Neural crest cell (in vitro differentiated cells): ENCODE measurements at regions not wholly inside any gene's neighbourhood (a gene's known extent, or its start where the extent isn't known, plus 50 kb on each side); places are given as distances from the start of the nearest gene placed in this dataset.

Experiments used
- DNase-seq: peaks from one replicate; pipeline ENCODE4 v3.0.0; 2021; ENCODE audit warnings: low read depth, mixed read lengths, low spot score
- H3K27ac Mint-ChIP-seq: one replicate; pipeline ENCODE4 v1.8.0; 2021; ENCODE audit warnings: mild to moderate bottlenecking, mixed read lengths; ENCODE audit not compliant: unreplicated experiment
- H3K27me3 Mint-ChIP-seq: 2 replicates; pipeline ENCODE4 v1.8.0; 2021; ENCODE audit warnings: low read depth, mild to moderate bottlenecking, mixed read lengths
- H3K36me3 Mint-ChIP-seq: 2 replicates; pipeline ENCODE4 v1.8.0; 2021; ENCODE audit warnings: low read depth, mild to moderate bottlenecking, mixed read lengths
- H3K4me1 Mint-ChIP-seq: 2 replicates; pipeline ENCODE4 v1.8.0; 2021; ENCODE audit warnings: mixed read lengths
- H3K4me3 Mint-ChIP-seq: one replicate; pipeline ENCODE4 v1.8.0; 2021; ENCODE audit warnings: mild to moderate bottlenecking, mixed read lengths
- H3K9me3 Mint-ChIP-seq: 2 replicates; pipeline ENCODE4 v1.8.0; 2021; ENCODE audit warnings: mixed read lengths
- TF ChIP-seq, protein P1 (sequence below): fragments of 200-600 bp; sonication (generic); conservative IDR thresholded peaks from 2 replicates; pipeline ENCODE4 v1.5.0; 2021; ENCODE audit warnings: antibody characterized with exemption, mild to moderate bottlenecking

- DNase-seq: no peak
- TF ChIP-seq, protein P1, sequence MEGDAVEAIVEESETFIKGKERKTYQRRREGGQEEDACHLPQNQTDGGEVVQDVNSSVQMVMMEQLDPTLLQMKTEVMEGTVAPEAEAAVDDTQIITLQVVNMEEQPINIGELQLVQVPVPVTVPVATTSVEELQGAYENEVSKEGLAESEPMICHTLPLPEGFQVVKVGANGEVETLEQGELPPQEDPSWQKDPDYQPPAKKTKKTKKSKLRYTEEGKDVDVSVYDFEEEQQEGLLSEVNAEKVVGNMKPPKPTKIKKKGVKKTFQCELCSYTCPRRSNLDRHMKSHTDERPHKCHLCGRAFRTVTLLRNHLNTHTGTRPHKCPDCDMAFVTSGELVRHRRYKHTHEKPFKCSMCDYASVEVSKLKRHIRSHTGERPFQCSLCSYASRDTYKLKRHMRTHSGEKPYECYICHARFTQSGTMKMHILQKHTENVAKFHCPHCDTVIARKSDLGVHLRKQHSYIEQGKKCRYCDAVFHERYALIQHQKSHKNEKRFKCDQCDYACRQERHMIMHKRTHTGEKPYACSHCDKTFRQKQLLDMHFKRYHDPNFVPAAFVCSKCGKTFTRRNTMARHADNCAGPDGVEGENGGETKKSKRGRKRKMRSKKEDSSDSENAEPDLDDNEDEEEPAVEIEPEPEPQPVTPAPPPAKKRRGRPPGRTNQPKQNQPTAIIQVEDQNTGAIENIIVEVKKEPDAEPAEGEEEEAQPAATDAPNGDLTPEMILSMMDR: no peak
- Mint-ChIP-seq H3K36me3 (peaks cover 8% of the 10 kb centered on the region), H3K4me3 (no peak overlapping the region), H3K27ac (no peak overlapping the region), H3K4me1 (no peaks in the 10 kb centered on the region), H3K9me3 (peaks cover 10% of the 10 kb centered on the region), H3K27me3 (no peaks in the 10 kb centered on the region)
Measured at GRCh38 chr5:67577424-67577823, 380.8 kb upstream of the CD180 start.

DNA sequence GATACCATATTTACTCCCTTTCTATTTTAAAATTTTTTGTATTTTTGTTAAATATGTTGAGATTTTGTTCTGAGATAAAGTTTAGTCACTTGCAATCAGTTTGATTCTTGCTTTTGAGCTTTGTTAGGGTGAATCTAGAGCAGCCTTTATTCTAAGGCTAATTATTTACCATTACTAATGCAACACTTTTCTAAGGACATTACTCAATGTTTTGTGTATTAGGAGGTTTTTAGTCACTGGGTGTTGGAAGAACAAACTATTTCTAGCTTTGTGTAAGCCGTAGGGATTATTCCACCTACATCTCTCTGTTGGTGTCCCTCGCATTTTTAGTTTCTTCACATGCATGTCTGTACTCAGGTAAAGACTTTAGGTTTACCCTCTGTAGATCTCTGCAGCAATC lies 379.5 kb upstream of the CD180 start:
- no peak for DNase-seq
- H3K27me3 Mint-ChIP-seq: no peaks in the 10 kb centered on the region
- H3K9me3 Mint-ChIP-seq: peaks cover 14% of the 10 kb centered on the region
- peaks cover 8% of the 10 kb centered on the region for H3K36me3 Mint-ChIP-seq
- H3K4me1 Mint-ChIP-seq: no peaks in the 10 kb centered on the region
- no peak overlapping the region for H3K27ac Mint-ChIP-seq
- no peak overlapping the region for H3K4me3 Mint-ChIP-seq
- TF ChIP-seq, protein P1: no peak

- H3K36me3 Mint-ChIP-seq: peaks cover 8% of the 10 kb centered on the region
- no peaks in the 10 kb centered on the region for H3K4me1 Mint-ChIP-seq
- TF ChIP-seq, protein P1: no peak
- no peak for DNase-seq
- no peak overlapping the region for H3K4me3 Mint-ChIP-seq
- H3K9me3 Mint-ChIP-seq: peaks cover 17% of the 10 kb centered on the region
- no peaks in the 10 kb centered on the region for H3K27me3 Mint-ChIP-seq
- no peak overlapping the region for H3K27ac Mint-ChIP-seq
Measured at GRCh38 chr5:67575087-67575486, 378.5 kb upstream of the CD180 start.

DNA sequence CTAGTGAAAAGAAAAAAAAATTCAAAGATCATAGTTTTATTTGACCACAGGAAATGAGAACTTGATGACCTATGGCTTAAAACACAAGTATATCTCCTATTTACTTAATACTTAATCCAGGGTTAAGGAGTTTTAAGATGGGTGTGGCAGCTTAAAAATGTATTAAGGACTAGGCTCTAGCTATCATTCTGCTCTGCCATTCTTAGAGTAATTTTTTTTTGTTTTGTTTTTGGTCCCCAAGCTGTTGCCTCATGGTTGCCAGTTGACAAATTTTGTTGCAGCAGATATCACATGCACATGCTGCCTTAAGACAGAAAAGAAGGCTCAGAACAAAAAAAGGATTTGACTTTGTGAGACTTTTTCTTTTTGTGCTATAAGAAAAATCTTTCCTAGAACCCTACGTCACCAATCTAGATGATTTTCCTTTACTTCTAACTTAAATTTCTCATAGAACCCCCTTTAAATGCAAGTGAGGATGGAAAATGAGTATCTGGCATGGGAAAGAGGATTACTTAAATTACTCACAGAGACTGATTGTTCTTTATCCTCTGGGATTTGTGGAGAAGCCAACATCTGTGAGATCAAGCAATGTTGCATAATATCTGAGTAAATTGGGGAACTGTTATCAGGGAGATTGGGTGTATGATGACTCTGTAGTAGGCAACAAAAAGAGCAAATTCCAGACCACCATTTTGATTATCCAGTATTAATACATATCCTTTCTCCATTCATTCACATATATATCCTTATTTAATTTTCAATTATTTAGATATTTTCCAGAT lies 364.7 kb upstream of the CD180 start:
- TF ChIP-seq, protein P1: no peak
- no peaks in the 10 kb centered on the region for H3K27me3 Mint-ChIP-seq
- H3K4me1 Mint-ChIP-seq: no peaks in the 10 kb centered on the region
- no peak for DNase-seq
- H3K4me3 Mint-ChIP-seq: no peak overlapping the region
- H3K27ac Mint-ChIP-seq: no peak overlapping the region
- H3K9me3 Mint-ChIP-seq: peaks cover 22% of the 10 kb centered on the region
- peaks cover 14% of the 10 kb centered on the region for H3K36me3 Mint-ChIP-seq

DNA sequence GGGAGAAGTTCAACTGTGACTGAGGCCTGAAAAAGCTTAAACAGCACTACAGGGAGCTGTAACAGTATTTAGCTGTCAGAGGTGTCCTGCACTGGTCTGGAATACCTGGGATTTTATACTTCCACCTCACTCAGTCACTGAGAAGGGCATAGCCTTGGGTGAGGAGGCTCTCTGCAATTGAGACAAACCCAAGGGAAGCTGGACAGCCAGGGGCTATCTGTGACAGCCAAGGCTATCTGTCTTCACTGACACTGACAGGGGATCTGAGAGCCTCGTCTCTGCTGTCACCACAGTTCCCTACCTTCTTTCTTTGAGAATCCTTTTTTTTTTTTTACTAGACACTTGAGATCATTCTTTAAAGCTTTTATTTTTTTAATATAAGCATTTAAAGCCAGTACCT lies 356.2 kb upstream of the CD180 start:
- Mint-ChIP-seq H3K27ac (no peak overlapping the region), H3K4me3 (no peak overlapping the region), H3K4me1 (peaks cover 10% of the 10 kb centered on the region), H3K36me3 (no peaks in the 10 kb centered on the region), H3K27me3 (no peaks in the 10 kb centered on the region), H3K9me3 (peaks cover 5% of the 10 kb centered on the region)
- TF ChIP-seq, protein P1: no peak
- no peak for DNase-seq
